ENCODE measurements at regions not wholly inside any gene's neighbourhood (a gene's known extent, or its start where the extent isn't known, plus 50 kb on each side); places are given as distances from the start of the nearest gene placed in this dataset.
"Not testable (repeated sequence)": the region's sequence is repeated elsewhere in the genome, so short reads cannot be mapped to it uniquely, and the experiment has no call there.

GRCh38 chr5:145008876-145009530 is 826.1 kb downstream of the PRELID2 start:
- DNase-seq (ENCODE audit: low read depth, low spot score) = no peak
- Histone ChIP-seq H3K27ac (ENCODE audit: low read depth, low read length) (no peak overlapping the region), H3K9me3 (ENCODE audit: control insufficient read depth, insufficient read depth, low read length) (no peaks in the 10 kb centered on the region), H3K27me3 (ENCODE audit: control insufficient read depth, insufficient read depth, low read length) (no peaks in the 10 kb centered on the region), H3K4me3 (ENCODE audit: low read depth, low read length) (no peak overlapping the region)
- TF ChIP-seq CTCF (IDR thresholded peaks at IDR 0.05; ENCODE audit: low read depth, low read length) = no peak
- ChIA-PET CTCF (interaction anchor here (1.5 kb wide), 1 partner anchor 816 kb away, joined by 3 read pairs; no protein-coding TSS in a partner anchor), POLR2A (no interaction called here)

GRCh38 chr5:144994356-144994755 is 823.7 kb downstream of the KCTD16 start:
- DNase-seq (ENCODE audit: low read depth, low spot score); H3K9me3 ChIP-seq (ENCODE audit: control insufficient read depth, insufficient read depth, low read length); H3K27me3 ChIP-seq (ENCODE audit: control insufficient read depth, insufficient read depth, low read length); H3K27ac ChIP-seq (ENCODE audit: low read depth, low read length); POLR2A ChIA-PET; H3K4me3 ChIP-seq (ENCODE audit: low read depth, low read length); CTCF ChIA-PET: not testable (repeated sequence)

GRCh38 chr5:144983101-144983500 is 812.4 kb downstream of the KCTD16 start:
- Histone ChIP-seq H3K27ac (ENCODE audit: low read depth, low read length) (no peak overlapping the region), H3K4me3 (ENCODE audit: low read depth, low read length) (no peak overlapping the region), H3K27me3 (ENCODE audit: control insufficient read depth, insufficient read depth, low read length) (no peaks in the 10 kb centered on the region), H3K9me3 (ENCODE audit: control insufficient read depth, insufficient read depth, low read length) (no peaks in the 10 kb centered on the region)
- POLR2A ChIA-PET = no interaction called here
- no peak for TF ChIP-seq CTCF (IDR thresholded peaks at IDR 0.05; ENCODE audit: low read depth, low read length)
- DNase-seq (ENCODE audit: low read depth, low spot score) = no peak
- CTCF ChIA-PET = interaction anchor here (1.5 kb wide), 1 partner anchor 842 kb away, joined by 3 read pairs; no protein-coding TSS in a partner anchor

GRCh38 chr5:144979516-144980264 is 809.0 kb downstream of the KCTD16 start:
- ChIA-PET POLR2A (no interaction called here), CTCF (no interaction called here)

GRCh38 chr5:144972317-144972716 is 801.6 kb downstream of the KCTD16 start:
- Histone ChIP-seq H3K27me3 (ENCODE audit: control insufficient read depth, insufficient read depth, low read length) (no peaks in the 10 kb centered on the region), H3K9me3 (ENCODE audit: control insufficient read depth, insufficient read depth, low read length) (no peaks in the 10 kb centered on the region), H3K4me3 (ENCODE audit: low read depth, low read length) (no peak overlapping the region), H3K27ac (ENCODE audit: low read depth, low read length) (no peak overlapping the region)
- ChIA-PET POLR2A (no interaction called here), CTCF (no interaction called here)
- DNase-seq (ENCODE audit: low read depth, low spot score) = no peak
- no peak for TF ChIP-seq CTCF (IDR thresholded peaks at IDR 0.05; ENCODE audit: low read depth, low read length)

More at GRCh38 chr5:144979516-144980264, 809.0 kb downstream of the KCTD16 start:
- TF ChIP-seq CTCF (IDR thresholded peaks at IDR 0.05; ENCODE audit: low read depth, low read length) = no peak
- H3K27ac ChIP-seq (ENCODE audit: low read depth, low read length) = no peak overlapping the region
- H3K4me3 ChIP-seq (ENCODE audit: low read depth, low read length) = no peak overlapping the region
- no peak for DNase-seq (ENCODE audit: low read depth, low spot score)
- H3K9me3 ChIP-seq (ENCODE audit: control insufficient read depth, insufficient read depth, low read length) = no peaks in the 10 kb centered on the region
- H3K27me3 ChIP-seq (ENCODE audit: control insufficient read depth, insufficient read depth, low read length) = no peaks in the 10 kb centered on the region

Measured in AG04450 (cell line).